ENCODE measurements at regions not wholly inside any gene's neighbourhood (a gene's known extent, or its start where the extent isn't known, plus 50 kb on each side); places are given as distances from the start of the nearest gene placed in this dataset.

DNA sequence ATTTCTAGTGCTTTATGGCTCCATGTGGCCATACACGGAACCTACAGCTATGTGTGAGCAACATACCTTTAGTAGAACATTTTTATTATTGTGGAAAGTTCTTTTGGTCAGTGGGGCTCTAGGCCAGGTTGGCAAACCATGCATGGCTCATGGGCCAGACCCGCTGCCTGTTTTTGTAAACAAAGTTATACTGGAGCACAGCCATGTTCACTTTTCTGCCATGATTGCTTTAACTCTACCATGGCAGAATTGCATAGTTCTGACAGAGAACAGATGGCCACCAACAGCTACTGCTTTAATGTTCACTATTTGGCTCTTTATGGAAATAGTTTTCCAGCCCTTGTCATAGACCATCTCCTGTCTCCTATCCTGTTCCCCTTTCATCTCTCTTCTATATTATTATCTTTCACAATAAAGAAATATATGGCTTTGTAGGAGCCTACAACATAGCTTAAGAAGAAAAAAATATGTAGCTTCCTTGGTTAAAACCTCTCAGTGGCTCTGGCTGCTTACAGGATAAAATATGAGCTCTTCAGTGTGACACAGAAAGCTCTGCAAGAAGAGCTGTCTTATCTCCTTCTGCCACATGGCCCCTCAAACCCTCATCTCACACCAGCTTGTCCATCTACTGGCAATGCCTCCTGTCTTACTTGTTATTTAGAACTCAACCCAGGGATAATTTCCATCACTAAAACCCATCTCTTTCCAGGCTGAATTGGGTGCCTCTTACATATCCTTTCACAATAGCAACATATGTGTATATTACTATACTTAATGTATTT lies 54.6 kb upstream of the RWDD3 start:
- Histone ChIP-seq H2AFZ (ENCODE audit: low read depth, low read length) (no peak overlapping the region), H3K9ac (ENCODE audit: low read length) (no peak overlapping the region), H3K79me2 (ENCODE audit: insufficient read depth, low read length) (no peaks in the 10 kb centered on the region), H3K4me2 (ENCODE audit: low read length) (no peak overlapping the region), H3K27me3 (ENCODE audit: insufficient read depth, low read length) (no peaks in the 10 kb centered on the region), H4K20me1 (ENCODE audit: insufficient read depth, low read length) (no peaks in the 10 kb centered on the region), H3K27ac (ENCODE audit: low read depth, low read length) (no peak overlapping the region), H3K9me3 (ENCODE audit: insufficient read depth, low read depth, low read length) (no peaks in the 10 kb centered on the region), H3K4me3 (ENCODE audit: insufficient read depth, low read depth, low read length) (no peak overlapping the region), H3K4me1 (ENCODE audit: insufficient read depth, low read length) (no peaks in the 10 kb centered on the region), H3K36me3 (ENCODE audit: insufficient read depth, low read length) (no peaks in the 10 kb centered on the region)
- no peaks in the 10 kb centered on the region for H3K9me3 Mint-ChIP-seq (ENCODE audit: unreplicated experiment)
- no peaks in the 10 kb centered on the region for H3K27me3 Mint-ChIP-seq (ENCODE audit: low read depth, unreplicated experiment)
- TF ChIP-seq, protein P1, sequence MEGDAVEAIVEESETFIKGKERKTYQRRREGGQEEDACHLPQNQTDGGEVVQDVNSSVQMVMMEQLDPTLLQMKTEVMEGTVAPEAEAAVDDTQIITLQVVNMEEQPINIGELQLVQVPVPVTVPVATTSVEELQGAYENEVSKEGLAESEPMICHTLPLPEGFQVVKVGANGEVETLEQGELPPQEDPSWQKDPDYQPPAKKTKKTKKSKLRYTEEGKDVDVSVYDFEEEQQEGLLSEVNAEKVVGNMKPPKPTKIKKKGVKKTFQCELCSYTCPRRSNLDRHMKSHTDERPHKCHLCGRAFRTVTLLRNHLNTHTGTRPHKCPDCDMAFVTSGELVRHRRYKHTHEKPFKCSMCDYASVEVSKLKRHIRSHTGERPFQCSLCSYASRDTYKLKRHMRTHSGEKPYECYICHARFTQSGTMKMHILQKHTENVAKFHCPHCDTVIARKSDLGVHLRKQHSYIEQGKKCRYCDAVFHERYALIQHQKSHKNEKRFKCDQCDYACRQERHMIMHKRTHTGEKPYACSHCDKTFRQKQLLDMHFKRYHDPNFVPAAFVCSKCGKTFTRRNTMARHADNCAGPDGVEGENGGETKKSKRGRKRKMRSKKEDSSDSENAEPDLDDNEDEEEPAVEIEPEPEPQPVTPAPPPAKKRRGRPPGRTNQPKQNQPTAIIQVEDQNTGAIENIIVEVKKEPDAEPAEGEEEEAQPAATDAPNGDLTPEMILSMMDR (IDR thresholded peaks at IDR 0.05; ENCODE audit: insufficient read depth, low read depth, low read length): no peak
- no peak for TF ChIP-seq EZH2 (IDR thresholded peaks at IDR 0.05; ENCODE audit: insufficient read depth, low read length)
- no peak for DNase-seq (ENCODE audit: low read depth)
- H3K27ac Mint-ChIP-seq (ENCODE audit: unreplicated experiment): no peak overlapping the region
- no peak overlapping the region for H3K4me3 Mint-ChIP-seq (ENCODE audit: unreplicated experiment)
- H3K36me3 Mint-ChIP-seq (ENCODE audit: low read depth, unreplicated experiment): no peaks in the 10 kb centered on the region
- no peak for FAIRE-seq
- no peaks in the 10 kb centered on the region for H3K4me1 Mint-ChIP-seq (ENCODE audit: low read depth, unreplicated experiment)

DNA sequence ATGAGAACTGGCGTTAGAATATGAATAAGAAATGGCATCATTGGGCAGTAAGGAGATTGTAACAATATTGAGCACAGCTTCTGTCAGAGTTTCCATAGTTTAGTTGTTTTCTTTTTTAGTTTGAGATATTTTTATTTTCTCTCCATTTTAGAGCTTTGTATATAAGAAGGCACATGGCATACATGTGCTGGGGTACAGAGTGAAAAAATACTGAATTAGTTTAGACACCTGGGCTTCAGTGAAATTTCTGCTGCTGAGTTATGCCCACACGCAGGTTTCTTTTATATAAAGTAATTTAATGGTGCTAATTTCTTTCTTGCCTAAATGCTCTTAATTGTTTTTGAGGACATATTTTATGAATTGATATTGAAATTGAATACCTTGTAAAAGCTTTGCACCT lies 53.6 kb upstream of the RWDD3 start:
- FAIRE-seq (no peak), DNase-seq (ENCODE audit: low read depth) (no peak)
- Histone ChIP-seq H3K4me3 (ENCODE audit: insufficient read depth, low read depth, low read length) (no peak overlapping the region), H3K9me3 (ENCODE audit: insufficient read depth, low read depth, low read length) (no peaks in the 10 kb centered on the region), H3K27me3 (ENCODE audit: insufficient read depth, low read length) (no peaks in the 10 kb centered on the region), H2AFZ (ENCODE audit: low read depth, low read length) (no peak overlapping the region), H3K79me2 (ENCODE audit: insufficient read depth, low read length) (no peaks in the 10 kb centered on the region), H3K4me2 (ENCODE audit: low read length) (no peak overlapping the region), H3K9ac (ENCODE audit: low read length) (no peak overlapping the region), H3K4me1 (ENCODE audit: insufficient read depth, low read length) (no peaks in the 10 kb centered on the region), H3K36me3 (ENCODE audit: insufficient read depth, low read length) (no peaks in the 10 kb centered on the region), H4K20me1 (ENCODE audit: insufficient read depth, low read length) (no peaks in the 10 kb centered on the region), H3K27ac (ENCODE audit: low read depth, low read length) (no peak overlapping the region)
- Mint-ChIP-seq H3K4me3 (ENCODE audit: unreplicated experiment) (no peak overlapping the region), H3K27me3 (ENCODE audit: low read depth, unreplicated experiment) (no peaks in the 10 kb centered on the region), H3K27ac (ENCODE audit: unreplicated experiment) (no peak overlapping the region), H3K4me1 (ENCODE audit: low read depth, unreplicated experiment) (no peaks in the 10 kb centered on the region), H3K9me3 (ENCODE audit: unreplicated experiment) (no peaks in the 10 kb centered on the region), H3K36me3 (ENCODE audit: low read depth, unreplicated experiment) (no peaks in the 10 kb centered on the region)
- TF ChIP-seq, protein P1 (IDR thresholded peaks at IDR 0.05; ENCODE audit: insufficient read depth, low read depth, low read length): no peak
- no peak for TF ChIP-seq EZH2 (IDR thresholded peaks at IDR 0.05; ENCODE audit: insufficient read depth, low read length)

DNA sequence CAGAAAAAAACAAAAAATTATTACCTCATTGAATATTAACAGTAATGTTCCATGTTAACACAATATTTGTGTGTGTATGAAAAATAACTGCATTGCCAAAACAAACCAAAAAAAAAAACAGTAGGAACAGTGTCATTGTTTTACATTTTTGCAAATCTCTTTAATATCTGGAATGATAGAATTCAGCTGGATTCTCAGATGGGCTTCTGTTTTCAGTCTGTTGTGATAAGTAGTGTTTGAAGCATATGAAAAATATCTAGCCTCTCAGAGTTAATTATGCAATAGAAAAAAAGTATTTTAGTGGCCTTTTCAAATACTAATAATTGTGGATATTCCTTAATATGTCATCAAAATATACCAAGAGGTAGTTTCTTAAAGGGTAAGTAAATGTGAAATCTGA lies 52.9 kb upstream of the RWDD3 start:
- Histone ChIP-seq H3K27me3 (ENCODE audit: insufficient read depth, low read length) (no peaks in the 10 kb centered on the region), H3K4me2 (ENCODE audit: low read length) (no peak overlapping the region), H3K4me1 (ENCODE audit: insufficient read depth, low read length) (no peaks in the 10 kb centered on the region), H3K4me3 (ENCODE audit: insufficient read depth, low read depth, low read length) (no peak overlapping the region), H2AFZ (ENCODE audit: low read depth, low read length) (no peak overlapping the region), H3K79me2 (ENCODE audit: insufficient read depth, low read length) (no peaks in the 10 kb centered on the region), H3K9ac (ENCODE audit: low read length) (no peak overlapping the region), H3K9me3 (ENCODE audit: insufficient read depth, low read depth, low read length) (no peaks in the 10 kb centered on the region), H4K20me1 (ENCODE audit: insufficient read depth, low read length) (no peaks in the 10 kb centered on the region), H3K36me3 (ENCODE audit: insufficient read depth, low read length) (no peaks in the 10 kb centered on the region), H3K27ac (ENCODE audit: low read depth, low read length) (no peak overlapping the region)
- Mint-ChIP-seq H3K9me3 (ENCODE audit: unreplicated experiment) (no peaks in the 10 kb centered on the region), H3K27ac (ENCODE audit: unreplicated experiment) (no peak overlapping the region), H3K36me3 (ENCODE audit: low read depth, unreplicated experiment) (no peaks in the 10 kb centered on the region), H3K27me3 (ENCODE audit: low read depth, unreplicated experiment) (no peaks in the 10 kb centered on the region), H3K4me3 (ENCODE audit: unreplicated experiment) (no peak overlapping the region), H3K4me1 (ENCODE audit: low read depth, unreplicated experiment) (no peaks in the 10 kb centered on the region)
- TF ChIP-seq EZH2 (IDR thresholded peaks at IDR 0.05; ENCODE audit: insufficient read depth, low read length): no peak
- TF ChIP-seq, protein P1 (IDR thresholded peaks at IDR 0.05; ENCODE audit: insufficient read depth, low read depth, low read length): no peak
- FAIRE-seq (no peak), DNase-seq (ENCODE audit: low read depth) (no peak)

Data from astrocyte (in vitro differentiated cells and primary cell).